ENCODE measurements at regions not wholly inside any gene's neighbourhood (a gene's known extent, or its start where the extent isn't known, plus 50 kb on each side); places are given as distances from the start of the nearest gene placed in this dataset.

GRCh38 chr7:35485436-35485835 is 209.5 kb downstream of the HERPUD2 start:
- 40 to 48% (median 44%) methylated on average over 6 of the region's 6 CpGs for WGBS, 4 donors
- TF ChIP-seq CTCF (IDR thresholded peaks at IDR 0.05) (no peak), POLR2A (IDR thresholded peaks at IDR 0.05) (no peak)
- no peaks in the 10 kb centered on the region for H3K4me1 ChIP-seq (replicated peaks in 1 of 2)

DNA sequence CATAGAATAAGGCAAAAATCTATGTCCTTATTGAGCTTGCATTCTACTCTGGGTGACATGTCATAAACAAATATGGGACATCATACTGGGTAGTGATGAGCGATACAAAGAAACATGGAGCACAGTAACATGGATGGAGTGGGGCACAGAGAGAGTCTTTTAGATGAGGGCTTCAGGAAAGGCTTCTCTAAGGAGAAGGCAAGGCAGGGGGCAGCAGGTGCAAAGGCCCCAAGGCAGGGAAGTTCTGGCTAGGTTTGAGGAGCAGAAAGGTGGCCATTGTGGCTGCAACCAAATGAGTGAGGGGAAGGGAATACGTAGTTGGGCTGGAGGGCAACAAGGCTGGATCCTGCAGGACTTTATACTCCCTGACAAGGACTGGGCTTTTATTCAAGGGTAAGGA is 211.4 kb downstream of the HERPUD2 start:
- H3K36me3 ChIP-seq (replicated peaks in 1 of 2): no peaks in the 10 kb centered on the region
- H3K27me3 ChIP-seq: no peaks in the 10 kb centered on the region
- H3K27ac ChIP-seq: no peak overlapping the region
- intact Hi-C loops (cut with DNase I): no loop called here
- TF ChIP-seq POLR2A (IDR thresholded peaks at IDR 0.05) (no peak), CTCF (IDR thresholded peaks at IDR 0.05) (no peak)
- 82 to 94% (median 92%) methylated on average over 2 of the region's 2 CpGs for WGBS, 4 donors
- DNase-seq: no peak
- H3K4me1 ChIP-seq (replicated peaks in 1 of 2): no peaks in the 10 kb centered on the region
- no peak overlapping the region for H3K4me3 ChIP-seq
- H3K9me3 ChIP-seq (replicated peaks in 1 of 3): no peaks in the 10 kb centered on the region

More at GRCh38 chr7:35485436-35485835, 209.5 kb downstream of the HERPUD2 start:
- no peaks in the 10 kb centered on the region for H3K36me3 ChIP-seq (replicated peaks in 1 of 2)
- no peak overlapping the region for H3K27ac ChIP-seq
- no peaks in the 10 kb centered on the region for H3K27me3 ChIP-seq
- no peak overlapping the region for H3K4me3 ChIP-seq
- intact Hi-C loops (cut with DNase I): no loop called here
- no peaks in the 10 kb centered on the region for H3K9me3 ChIP-seq (replicated peaks in 1 of 3)
- no peak for DNase-seq

- H3K27ac ChIP-seq: no peak overlapping the region
- no peaks in the 10 kb centered on the region for H3K27me3 ChIP-seq
- H3K4me1 ChIP-seq (replicated peaks in 1 of 2): no peaks in the 10 kb centered on the region
- TF ChIP-seq CTCF (IDR thresholded peaks at IDR 0.05) (no peak), POLR2A (IDR thresholded peaks at IDR 0.05) (no peak)
- no peak for DNase-seq
- no peak overlapping the region for H3K4me3 ChIP-seq
- WGBS, 4 donors: 48 to 69% (median 67%) methylated on average over 5 of the region's 5 CpGs
- intact Hi-C loops (cut with DNase I): no loop called here
- H3K36me3 ChIP-seq (replicated peaks in 1 of 2): no peaks in the 10 kb centered on the region
- peaks cover 0 to 8% (median 0%) of the 10 kb centered on the region in 3 donors for H3K9me3 ChIP-seq (replicated peaks in 1 of 3)
These were observed 212.7 kb downstream of the HERPUD2 start for GRCh38 chr7:35482231-35482630.

DNA sequence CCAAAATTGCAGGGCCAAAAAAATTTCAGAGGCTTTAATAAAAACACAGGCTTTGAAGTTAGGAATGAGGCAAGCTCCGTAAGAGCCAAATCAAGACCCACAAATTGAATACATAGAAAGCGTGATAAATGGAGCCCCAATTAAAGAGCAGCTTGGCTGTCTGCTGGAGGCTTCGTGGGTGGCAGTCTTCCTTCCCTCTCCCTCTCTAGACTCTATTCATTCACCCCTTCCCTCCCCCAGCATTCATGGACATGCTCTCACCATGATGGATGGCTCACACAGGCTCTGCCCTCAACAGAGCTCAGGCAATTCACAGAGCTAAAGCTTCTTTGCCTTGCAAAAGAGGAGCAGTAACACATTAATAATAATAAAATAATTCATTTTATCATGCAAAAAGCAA is 214.1 kb downstream of the HERPUD2 start:
- Histone ChIP-seq H3K27ac (no peak overlapping the region), H3K9me3 (replicated peaks in 1 of 3) (peaks cover 0 to 8% (median 0%) of the 10 kb centered on the region in 3 donors), H3K4me1 (replicated peaks in 1 of 2) (no peaks in the 10 kb centered on the region), H3K4me3 (no peak overlapping the region), H3K27me3 (no peaks in the 10 kb centered on the region), H3K36me3 (replicated peaks in 1 of 2) (no peaks in the 10 kb centered on the region)
- intact Hi-C loops (cut with DNase I): no loop called here
- TF ChIP-seq CTCF (IDR thresholded peaks at IDR 0.05) (no peak), POLR2A (IDR thresholded peaks at IDR 0.05) (no peak)
- no peak for DNase-seq
- 42 to 65% (median 50%) methylated on average over 3 of the region's 3 CpGs for WGBS, 4 donors
